Gastrocnemius medialis (tissue), 4 donors: ENCODE measurements at regions not wholly inside any gene's neighbourhood (a gene's known extent, or its start where the extent isn't known, plus 50 kb on each side); places are given as distances from the start of the nearest gene placed in this dataset.

Experiments
- POLR2A ChIP-seq, 2 donors: fragments of 450-650 bp; IDR thresholded peaks; one replicate each; pipeline ENCODE4 v1.6.1; 2017; ENCODE audit warnings: antibody characterized with exemption in 2 of 2, mild to moderate bottlenecking in 2 of 2, moderate library complexity in 2 of 2
- TF ChIP-seq, protein P1 (sequence below), 5 experiments: fragments of 450-650 bp in 3 of 5; fragments of 200-600 bp in 2 of 5; sonication (generic) in 2 of 5; IDR thresholded peaks in 4 of 5; conservative IDR thresholded peaks in 1 of 5; 1 replicate in 4 of 5; 2 replicates in 1 of 5; pipeline ENCODE4 v1.5.1; 2016 to 2019; ENCODE audit warnings: antibody characterized with exemption in 5 of 5, mild to moderate bottlenecking in 3 of 5, moderate library complexity in 3 of 5

DNA sequence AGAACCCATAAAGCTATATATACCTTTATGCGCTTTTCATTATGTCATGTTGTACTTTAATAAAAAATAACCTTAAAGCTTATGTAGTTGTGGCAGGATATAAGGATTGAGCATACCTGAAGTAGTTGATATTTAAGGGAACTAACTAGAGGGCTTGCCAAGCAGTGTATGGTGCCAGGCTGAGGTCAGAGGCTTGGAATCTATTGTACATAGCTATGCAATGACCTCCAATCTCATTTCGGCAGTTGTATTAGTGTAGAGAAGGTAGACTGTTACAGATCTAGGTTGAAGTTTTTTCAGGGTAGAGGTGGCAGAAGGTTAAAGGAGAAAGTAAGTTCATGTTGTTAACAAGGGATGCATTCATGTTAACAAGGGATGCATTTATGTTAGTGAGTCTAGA is 397.7 kb upstream of the HS3ST5 start:
- TF ChIP-seq, protein P1, sequence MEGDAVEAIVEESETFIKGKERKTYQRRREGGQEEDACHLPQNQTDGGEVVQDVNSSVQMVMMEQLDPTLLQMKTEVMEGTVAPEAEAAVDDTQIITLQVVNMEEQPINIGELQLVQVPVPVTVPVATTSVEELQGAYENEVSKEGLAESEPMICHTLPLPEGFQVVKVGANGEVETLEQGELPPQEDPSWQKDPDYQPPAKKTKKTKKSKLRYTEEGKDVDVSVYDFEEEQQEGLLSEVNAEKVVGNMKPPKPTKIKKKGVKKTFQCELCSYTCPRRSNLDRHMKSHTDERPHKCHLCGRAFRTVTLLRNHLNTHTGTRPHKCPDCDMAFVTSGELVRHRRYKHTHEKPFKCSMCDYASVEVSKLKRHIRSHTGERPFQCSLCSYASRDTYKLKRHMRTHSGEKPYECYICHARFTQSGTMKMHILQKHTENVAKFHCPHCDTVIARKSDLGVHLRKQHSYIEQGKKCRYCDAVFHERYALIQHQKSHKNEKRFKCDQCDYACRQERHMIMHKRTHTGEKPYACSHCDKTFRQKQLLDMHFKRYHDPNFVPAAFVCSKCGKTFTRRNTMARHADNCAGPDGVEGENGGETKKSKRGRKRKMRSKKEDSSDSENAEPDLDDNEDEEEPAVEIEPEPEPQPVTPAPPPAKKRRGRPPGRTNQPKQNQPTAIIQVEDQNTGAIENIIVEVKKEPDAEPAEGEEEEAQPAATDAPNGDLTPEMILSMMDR (IDR thresholded peaks at IDR 0.05 in 4 of 5, conservative IDR thresholded peaks at IDR 0.05 in 1 of 5): no peak
- no peak for TF ChIP-seq POLR2A (IDR thresholded peaks at IDR 0.05)
